Glomerular visceral epithelial cell (primary cell): ENCODE measurements at regions not wholly inside any gene's neighbourhood (a gene's known extent, or its start where the extent isn't known, plus 50 kb on each side); places are given as distances from the start of the nearest gene placed in this dataset.

Source experiments
- DNase-seq: peaks from one replicate; pipeline ENCODE4 v3.0.0-alpha.2; 2016; ENCODE audit errors: extremely low spot score

GRCh38 chr11:82384308-82384707 is 349.4 kb downstream of the FAM181B start:
- DNase-seq, result no peak

- DNase-seq, result no peak
Observed at GRCh38 chr11:82373781-82374542, 359.7 kb downstream of the FAM181B start.

- no peak for DNase-seq
Observed at GRCh38 chr11:82365351-82365750, 368.3 kb downstream of the FAM181B start.

- DNase-seq, result no peak
Observed at GRCh38 chr11:82356316-82356715, 377.3 kb downstream of the FAM181B start.

GRCh38 chr11:82355313-82355823 is 378.3 kb downstream of the FAM181B start:
- DNase-seq, result no peak

GRCh38 chr11:82326853-82327252 is 406.8 kb downstream of the FAM181B start:
- no peak for DNase-seq

GRCh38 chr11:82321206-82321605 is 412.5 kb downstream of the FAM181B start:
- DNase-seq, result no peak

- DNase-seq, result no peak
Observed at GRCh38 chr11:82315093-82315492, 418.6 kb downstream of the FAM181B start.

GRCh38 chr11:82308979-82309378 is 424.7 kb downstream of the FAM181B start:
- DNase-seq, result no peak

- no peak for DNase-seq
Observed at GRCh38 chr11:82305123-82305522, 428.5 kb downstream of the FAM181B start.

GRCh38 chr11:82303671-82304070 is 430.0 kb downstream of the FAM181B start:
- DNase-seq, result no peak

GRCh38 chr11:82288471-82288870 is 445.2 kb downstream of the FAM181B start:
- no peak for DNase-seq

GRCh38 chr11:82270870-82271269 is 462.8 kb downstream of the FAM181B start:
- DNase-seq, result no peak

- no peak for DNase-seq
Observed at GRCh38 chr11:82268627-82269026, 465.0 kb downstream of the FAM181B start.

GRCh38 chr11:82267186-82267585 is 466.5 kb downstream of the FAM181B start:
- DNase-seq, result no peak

- DNase-seq, result no peak
Observed at GRCh38 chr11:82261367-82261766, 472.3 kb downstream of the FAM181B start.

GRCh38 chr11:82250047-82250446 is 483.6 kb downstream of the FAM181B start:
- no peak for DNase-seq

GRCh38 chr11:82246926-82247325 is 486.7 kb downstream of the FAM181B start:
- DNase-seq, result no peak

- DNase-seq, result no peak
Observed at GRCh38 chr11:82239498-82239897, 494.2 kb downstream of the FAM181B start.

- DNase-seq, result no peak
Observed at GRCh38 chr11:82234256-82234655, 499.4 kb downstream of the FAM181B start.

- no peak for DNase-seq
Observed at GRCh38 chr11:82233201-82233600, 500.5 kb downstream of the FAM181B start.

- no peak for DNase-seq
Observed at GRCh38 chr11:82229341-82229740, 504.3 kb downstream of the FAM181B start.

- DNase-seq, result no peak
Observed at GRCh38 chr11:82225930-82226329, 507.7 kb downstream of the FAM181B start.

GRCh38 chr11:82225502-82225901 is 508.2 kb downstream of the FAM181B start:
- no peak for DNase-seq
